HG03135 (cell line): ENCODE measurements at regions not wholly inside any gene's neighbourhood (a gene's known extent, or its start where the extent isn't known, plus 50 kb on each side); places are given as distances from the start of the nearest gene placed in this dataset.

Experiments used
- ATAC-seq: cut with Tn5 transposase; IDR thresholded peaks from one replicate; pipeline ENCODE4 v1.9.1; 2021; ENCODE audit warnings: mild to moderate bottlenecking, moderate library complexity; ENCODE audit not compliant: unreplicated experiment

DNA sequence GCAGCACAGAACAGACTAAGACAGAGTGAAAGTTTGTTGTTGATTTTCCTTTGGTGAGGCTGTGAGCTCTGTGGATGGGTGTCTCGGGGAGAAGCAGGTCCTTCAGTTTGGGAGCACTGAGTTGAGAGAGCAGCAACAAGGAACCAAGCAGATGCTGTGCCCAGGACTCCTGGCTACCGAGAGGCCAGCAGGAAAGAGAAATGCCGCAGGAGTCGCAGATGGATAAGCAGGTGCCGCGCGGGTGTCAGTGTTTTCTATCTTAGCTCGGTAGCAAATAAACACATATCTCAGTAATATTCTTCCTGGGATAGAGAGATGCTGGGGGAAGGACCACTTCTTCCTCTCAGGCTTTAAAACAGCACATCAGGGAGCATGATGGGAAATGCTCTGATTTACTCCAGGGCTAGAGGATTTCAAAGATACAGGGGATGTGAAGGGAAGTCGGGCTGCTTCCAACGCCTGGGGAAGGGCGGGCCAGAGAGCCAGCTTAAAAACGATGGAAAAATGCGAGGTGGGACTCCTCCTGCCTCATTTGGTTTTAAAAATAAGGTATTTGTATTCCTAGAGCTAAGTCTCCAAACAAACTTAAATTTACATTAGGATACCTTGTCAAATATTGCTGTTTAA lies 470.7 kb upstream of the B3GAT1 start:
- ATAC-seq = no peak

DNA sequence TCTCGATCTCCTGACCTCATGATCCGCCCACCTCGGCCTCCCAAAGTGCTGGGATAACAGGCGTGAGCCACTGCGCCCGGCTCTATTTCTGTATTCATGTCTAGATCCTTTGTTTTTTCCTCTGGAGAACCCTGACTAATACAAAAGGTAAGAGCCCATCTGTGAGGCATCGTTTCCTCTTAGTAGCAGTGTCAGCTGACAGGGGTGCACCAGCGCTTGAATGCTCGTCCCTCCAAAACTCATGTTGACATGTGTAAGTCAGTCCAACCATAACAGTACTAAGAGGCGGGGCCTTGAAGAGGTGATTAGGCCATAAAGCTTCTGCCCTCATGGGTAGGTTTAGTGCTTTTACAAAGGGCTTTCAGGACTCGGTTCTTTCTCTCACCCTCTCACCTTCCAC lies 470.1 kb upstream of the B3GAT1 start:
- ATAC-seq = no peak

DNA sequence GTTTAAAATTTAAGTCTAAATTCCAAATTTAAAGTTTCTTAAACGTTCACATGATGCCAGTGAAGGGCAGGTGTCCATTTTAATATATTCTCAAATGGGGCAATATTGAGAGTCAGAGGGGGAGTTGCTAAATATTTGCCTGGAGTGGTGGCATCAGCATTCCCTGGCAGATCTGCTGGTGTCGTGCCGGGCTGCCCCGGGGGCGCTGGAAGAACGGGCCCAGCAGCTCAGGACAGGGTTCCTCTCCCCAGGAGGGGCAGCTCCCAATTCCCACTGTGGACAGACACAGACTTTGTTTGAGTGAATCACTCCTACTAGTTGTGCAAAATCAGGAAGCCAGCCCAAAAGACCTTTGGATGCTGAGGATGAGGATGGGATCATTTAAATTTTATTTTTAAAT lies 468.7 kb upstream of the B3GAT1 start:
- no peak for ATAC-seq

- ATAC-seq = no peak
These were observed 467.9 kb upstream of the B3GAT1 start for GRCh38 chr11:134879931-134880330.

DNA sequence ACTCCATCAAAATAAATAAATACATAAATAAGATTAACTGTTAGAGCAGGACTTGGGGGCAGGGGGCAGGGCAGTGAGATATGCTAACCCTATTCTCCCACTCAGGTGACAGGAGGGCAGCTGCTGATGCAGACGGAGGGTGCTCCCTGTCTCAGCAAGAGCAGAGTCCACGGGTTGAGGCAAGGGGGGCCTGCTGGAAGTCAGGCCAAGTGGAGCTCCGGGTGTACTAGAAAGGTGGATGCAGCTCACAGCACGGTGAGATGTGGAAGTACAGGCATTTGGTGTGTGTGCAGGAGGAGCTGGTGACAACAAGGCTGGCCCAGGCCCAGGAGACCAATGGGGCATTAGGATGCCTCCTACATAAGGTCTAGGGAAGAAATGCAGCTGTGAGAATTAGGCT lies 467.3 kb upstream of the B3GAT1 start:
- ATAC-seq = no peak

GRCh38 chr11:134878785-134879184 lies 466.7 kb upstream of the B3GAT1 start:
- ATAC-seq = no peak

- no peak for ATAC-seq
These were observed 464.2 kb upstream of the B3GAT1 start for GRCh38 chr11:134876226-134876625.

DNA sequence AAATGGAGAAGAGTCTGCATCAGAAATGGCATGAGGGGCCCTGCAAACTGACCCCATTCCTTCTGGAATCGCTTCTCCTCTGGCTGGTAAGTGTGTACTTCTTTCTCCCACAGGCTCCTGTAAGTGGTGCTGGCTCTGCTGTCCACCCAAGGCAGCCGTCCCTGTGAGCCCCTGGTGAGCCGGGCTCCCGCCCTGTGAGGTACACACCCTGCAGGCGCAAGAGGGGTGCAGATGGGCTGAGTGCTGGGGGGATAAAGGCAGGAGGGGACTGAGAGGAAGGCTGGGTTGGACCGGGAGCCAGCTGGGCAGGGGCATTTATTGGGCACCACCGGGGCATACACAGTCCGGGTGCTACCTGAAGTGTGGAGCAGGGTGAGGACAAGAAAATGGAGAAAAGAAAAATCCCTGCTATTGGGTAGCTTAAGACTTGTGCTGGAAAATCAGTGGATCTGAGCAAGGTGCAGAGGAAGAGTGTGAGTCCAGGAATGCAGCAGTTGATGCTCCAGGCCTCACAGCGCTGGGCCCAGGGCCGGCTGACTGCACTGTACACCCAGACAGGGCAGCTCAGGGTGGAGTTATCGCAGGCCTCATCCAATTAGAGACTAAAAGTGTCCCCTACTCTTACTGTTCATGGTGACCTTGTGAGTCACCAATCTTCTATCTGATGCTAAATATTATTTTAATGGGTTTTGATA lies 455.1 kb upstream of the B3GAT1 start:
- no peak for ATAC-seq

DNA sequence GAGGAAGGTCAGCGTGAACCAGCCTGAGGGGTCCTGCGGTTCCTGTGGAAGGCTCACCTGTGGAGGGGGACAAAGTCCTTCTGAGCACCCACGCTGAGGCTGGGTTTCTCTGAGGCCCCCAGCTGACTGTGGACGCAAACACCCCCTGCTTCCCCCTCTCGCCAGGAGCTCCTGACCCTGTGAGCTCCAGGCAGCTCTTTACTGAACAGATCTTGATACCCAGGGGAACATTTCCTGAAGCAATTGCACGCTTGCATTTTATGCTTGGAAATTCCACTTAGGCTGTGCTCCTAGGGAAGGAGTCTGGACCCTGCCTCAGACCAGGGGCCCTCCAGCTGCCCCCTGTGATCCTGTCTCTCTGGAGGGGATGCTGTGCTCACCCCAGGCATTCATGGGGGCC lies 454.2 kb upstream of the B3GAT1 start:
- ATAC-seq = no peak

- ATAC-seq = no peak
These were observed 452.9 kb upstream of the B3GAT1 start for GRCh38 chr11:134864968-134865305.

DNA sequence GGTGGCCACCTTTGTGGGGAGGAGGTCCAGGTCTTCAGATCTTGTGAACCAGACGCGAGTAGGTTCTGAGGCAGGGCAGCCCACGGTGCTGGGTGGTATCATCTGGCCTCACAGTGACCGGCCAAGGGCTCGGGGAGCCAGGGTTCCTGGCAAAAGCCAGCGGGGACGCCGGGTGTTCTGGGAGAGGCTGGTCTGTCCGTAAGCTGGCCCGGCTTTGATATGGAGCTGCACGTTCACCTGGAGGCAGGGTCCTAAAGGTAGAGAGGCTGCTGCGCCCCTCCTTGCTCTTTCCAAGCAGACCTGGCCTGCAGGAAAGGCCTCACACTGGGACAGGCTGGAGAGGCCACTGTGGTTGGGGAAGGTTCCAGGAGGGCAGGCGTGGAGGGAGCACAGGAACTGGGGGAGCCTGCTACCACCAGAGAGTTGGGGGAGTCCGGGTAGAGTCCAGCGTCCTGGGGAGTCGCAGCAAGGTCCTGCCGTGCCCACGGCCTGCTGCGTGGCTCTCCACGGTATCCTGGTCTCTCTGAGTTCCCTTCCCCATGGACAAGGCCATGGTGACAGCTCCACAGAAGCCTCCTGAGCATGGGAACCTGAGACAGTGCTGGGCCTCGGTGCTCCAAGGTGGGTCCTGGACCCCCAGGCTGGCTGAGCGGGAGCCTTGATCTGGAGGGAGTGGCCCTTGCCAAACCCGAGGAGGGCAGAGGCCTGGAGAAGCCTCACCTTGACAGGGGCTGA lies 452.4 kb upstream of the B3GAT1 start:
- ATAC-seq = no peak

DNA sequence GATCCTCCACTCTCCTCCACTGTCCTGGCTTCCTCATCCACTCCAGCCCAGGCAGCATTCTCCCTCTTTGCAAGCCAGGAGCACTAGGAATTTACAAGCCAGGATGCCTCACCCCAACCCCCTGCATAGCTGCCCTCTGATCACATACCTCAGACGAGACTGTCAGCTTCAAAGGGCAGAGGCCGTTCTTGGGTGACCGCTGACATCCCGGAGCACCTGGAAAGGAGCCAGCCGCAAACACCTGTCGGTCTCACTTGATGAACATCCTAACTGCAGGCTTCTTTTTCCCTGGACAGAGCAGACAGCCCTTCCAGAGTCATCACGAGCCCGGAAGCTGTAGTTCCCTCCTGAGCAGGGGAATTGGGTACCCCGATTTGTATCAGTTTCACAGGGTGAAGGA lies 451.3 kb upstream of the B3GAT1 start:
- ATAC-seq = no peak

GRCh38 chr11:134862587-134863195 lies 450.6 kb upstream of the B3GAT1 start:
- no peak for ATAC-seq

GRCh38 chr11:134862105-134862502 lies 450.1 kb upstream of the B3GAT1 start:
- ATAC-seq = no peak

DNA sequence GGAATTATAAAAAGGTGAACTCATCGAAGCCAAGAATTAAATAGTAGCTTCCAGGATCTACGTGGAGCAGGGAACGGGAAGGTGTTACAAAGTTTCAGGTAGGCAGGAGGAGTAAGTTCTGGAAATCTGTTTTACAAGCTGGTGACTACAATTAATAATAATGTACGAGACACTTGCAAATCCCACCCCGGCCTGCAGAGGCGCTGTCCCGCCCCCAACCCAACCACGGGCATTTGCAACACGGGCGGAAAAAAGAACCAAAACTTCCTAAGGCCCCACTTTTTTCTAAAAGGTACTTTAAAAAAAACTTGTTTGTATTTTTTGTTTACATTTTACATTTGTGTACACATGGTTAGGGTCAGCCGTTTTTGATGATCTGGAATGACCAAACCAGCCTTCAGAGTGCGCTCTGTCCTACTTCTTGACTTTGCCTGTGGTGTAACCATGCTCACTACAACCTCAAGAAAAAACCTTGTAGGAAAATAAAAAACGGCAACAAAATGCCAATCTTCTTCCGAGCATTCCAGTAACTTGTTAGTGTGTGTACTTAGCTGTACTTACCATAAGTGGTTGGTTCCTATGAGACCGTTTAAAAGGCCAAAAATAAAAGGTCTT lies 449.6 kb upstream of the B3GAT1 start:
- ATAC-seq = no peak

DNA sequence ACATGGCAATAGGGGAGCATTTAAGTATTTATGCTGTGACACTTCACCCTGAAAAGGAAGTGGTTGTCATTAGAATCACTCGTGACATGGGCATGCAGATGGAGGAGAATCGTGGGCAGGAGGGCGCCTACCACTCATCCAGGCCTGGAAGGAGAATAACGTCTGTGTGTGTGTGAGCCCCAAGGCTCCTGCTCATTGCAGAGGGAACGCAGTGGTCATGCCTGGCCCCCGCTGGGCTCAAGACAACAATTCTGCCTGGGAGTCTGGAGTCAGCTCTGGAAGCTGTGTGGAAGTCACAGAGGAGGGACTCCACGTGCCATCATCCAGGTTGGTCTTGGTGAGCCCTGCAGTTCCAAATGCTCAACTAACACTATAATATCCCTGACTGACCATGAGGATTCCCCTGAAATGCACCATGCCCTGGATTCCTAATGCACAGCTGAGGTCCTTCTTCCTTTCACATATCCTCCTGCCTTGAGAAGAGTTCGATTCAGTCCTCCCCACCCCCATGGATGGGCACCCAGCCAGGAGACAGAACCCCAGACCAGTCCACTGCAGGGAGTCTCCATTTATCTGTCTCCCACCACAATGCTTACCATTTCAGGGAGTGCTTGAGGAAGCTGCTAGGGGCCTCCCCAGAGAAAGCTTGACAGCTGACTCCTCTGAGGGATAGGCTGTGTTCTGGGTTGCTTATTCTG lies 446.9 kb upstream of the B3GAT1 start:
- no peak for ATAC-seq

DNA sequence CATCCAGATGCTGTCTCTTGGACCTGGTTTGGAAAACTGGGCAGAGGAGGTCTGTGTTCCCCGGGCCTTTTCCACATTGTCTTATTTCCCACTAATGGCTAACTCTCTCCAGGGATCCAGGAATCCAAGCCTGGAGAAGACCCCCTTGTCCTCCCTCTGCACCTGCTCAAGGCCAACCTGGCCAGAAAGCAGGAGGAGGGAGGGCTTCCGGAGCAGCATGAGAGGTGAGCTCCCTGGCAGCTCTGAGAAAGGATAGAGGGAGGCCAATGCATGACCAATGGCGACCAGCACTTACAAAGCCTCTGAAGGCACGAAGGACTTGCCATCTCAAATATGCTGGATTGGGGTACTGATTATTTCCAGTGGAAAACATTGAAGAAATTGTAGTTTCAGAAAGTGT lies 445.0 kb upstream of the B3GAT1 start:
- ATAC-seq = no peak

GRCh38 chr11:134856056-134856971 lies 444.3 kb upstream of the B3GAT1 start:
- no peak for ATAC-seq

DNA sequence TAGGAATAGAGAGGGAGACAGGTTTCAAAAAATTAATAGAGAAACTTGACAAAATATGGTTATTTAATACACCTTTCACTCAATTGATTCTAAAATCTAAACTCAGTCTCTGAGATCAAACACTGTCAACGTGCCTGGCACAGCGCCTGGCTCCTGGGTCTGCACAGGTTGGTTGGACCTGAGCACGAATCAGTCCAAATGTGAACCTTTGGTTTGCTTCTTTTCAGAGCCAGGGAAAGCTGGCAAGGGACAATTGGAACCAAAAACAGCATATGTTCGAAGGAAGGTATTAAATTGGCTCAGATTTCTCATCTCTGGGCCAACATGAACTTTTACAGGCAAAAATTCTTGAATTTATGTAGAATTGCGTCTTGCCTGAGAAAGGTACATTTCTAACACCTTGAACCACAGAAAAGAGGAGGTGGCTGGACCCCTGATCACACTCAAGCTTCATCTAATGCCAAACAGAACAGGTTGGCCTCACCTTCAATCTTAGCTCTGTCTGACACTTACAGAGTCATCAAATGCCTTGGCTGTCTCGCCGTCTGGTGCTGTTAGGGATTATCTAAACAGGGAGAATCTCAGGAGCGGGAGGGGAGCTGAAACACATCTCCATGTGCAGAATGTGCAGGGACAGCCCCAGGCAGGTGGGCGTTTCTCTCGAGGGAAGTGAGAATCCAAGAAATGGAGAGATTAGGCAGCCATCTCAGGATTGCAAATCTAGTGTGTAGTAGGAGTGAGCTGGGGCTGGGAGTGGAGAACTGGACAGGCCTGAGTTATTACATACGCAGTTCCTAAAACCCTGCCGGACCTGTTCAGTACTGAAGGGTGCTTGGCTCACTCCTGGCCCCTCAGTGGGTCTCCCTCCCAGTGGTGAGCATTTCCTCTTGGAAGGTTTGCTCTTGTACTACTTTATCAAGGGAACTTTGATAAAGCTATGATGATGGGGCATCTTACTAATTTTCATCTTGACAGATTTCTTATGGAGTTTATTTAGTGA lies 442.2 kb upstream of the B3GAT1 start:
- no peak for ATAC-seq
